ENCODE measurements at regions not wholly inside any gene's neighbourhood (a gene's known extent, or its start where the extent isn't known, plus 50 kb on each side); places are given as distances from the start of the nearest gene placed in this dataset.
"Not testable (repeated sequence)": the region's sequence is repeated elsewhere in the genome, so short reads cannot be mapped to it uniquely, and the experiment has no call there.

- DNase-seq (ENCODE audit: low spot score): no peak
Measured at GRCh38 chr10:35993591-35994515, 351.8 kb upstream of the FZD8 start.

GRCh38 chr10:35992107-35992506 lies 350.0 kb upstream of the FZD8 start:
- DNase-seq (ENCODE audit: low spot score): no peak

GRCh38 chr10:35986756-35987502 lies 344.8 kb upstream of the FZD8 start:
- DNase-seq (ENCODE audit: low spot score): no peak

GRCh38 chr10:35979116-35979515 lies 337.0 kb upstream of the FZD8 start:
- no peak for DNase-seq (ENCODE audit: low spot score)

GRCh38 chr10:35973912-35974591 lies 332.0 kb upstream of the FZD8 start:
- not testable (repeated sequence) for DNase-seq (ENCODE audit: low spot score)

GRCh38 chr10:35972275-35972674 lies 330.2 kb upstream of the FZD8 start:
- no peak for DNase-seq (ENCODE audit: low spot score)

- no peak for DNase-seq (ENCODE audit: low spot score)
Measured at GRCh38 chr10:35971397-35971796, 329.3 kb upstream of the FZD8 start.

- no peak for DNase-seq (ENCODE audit: low spot score)
Measured at GRCh38 chr10:35963685-35964084, 321.6 kb upstream of the FZD8 start.

- DNase-seq (ENCODE audit: low spot score): no peak
Measured at GRCh38 chr10:35961501-35961900, 319.4 kb upstream of the FZD8 start.

GRCh38 chr10:35959252-35959651 lies 317.2 kb upstream of the FZD8 start:
- no peak for DNase-seq (ENCODE audit: low spot score)

GRCh38 chr10:35958609-35959008 lies 316.5 kb upstream of the FZD8 start:
- DNase-seq (ENCODE audit: low spot score): not testable (repeated sequence)

GRCh38 chr10:35950701-35951100 lies 308.6 kb upstream of the FZD8 start:
- no peak for DNase-seq (ENCODE audit: low spot score)

- DNase-seq (ENCODE audit: low spot score): no peak
Measured at GRCh38 chr10:35950226-35950625, 308.1 kb upstream of the FZD8 start.

GRCh38 chr10:35949811-35950211 lies 307.7 kb upstream of the FZD8 start:
- no peak for DNase-seq (ENCODE audit: low spot score)

- no peak for DNase-seq (ENCODE audit: low spot score)
Measured at GRCh38 chr10:35946556-35946955, 304.5 kb upstream of the FZD8 start.

GRCh38 chr10:35942057-35942456 lies 300.0 kb upstream of the FZD8 start:
- no peak for DNase-seq (ENCODE audit: low spot score)

GRCh38 chr10:35940141-35941041 lies 298.3 kb upstream of the FZD8 start:
- no peak for DNase-seq (ENCODE audit: low spot score)

GRCh38 chr10:35938160-35938559 lies 296.1 kb upstream of the FZD8 start:
- DNase-seq (ENCODE audit: low spot score): no peak

- no peak for DNase-seq (ENCODE audit: low spot score)
Measured at GRCh38 chr10:35937546-35937945, 295.4 kb upstream of the FZD8 start.

- no peak for DNase-seq (ENCODE audit: low spot score)
Measured at GRCh38 chr10:35934642-35934995, 292.5 kb upstream of the FZD8 start.

GRCh38 chr10:35933940-35934641 lies 292.0 kb upstream of the FZD8 start:
- DNase-seq (ENCODE audit: low spot score): no peak
